Upper lobe of right lung (tissue), 1 donor: ENCODE measurements at regions not wholly inside any gene's neighbourhood (a gene's known extent, or its start where the extent isn't known, plus 50 kb on each side); places are given as distances from the start of the nearest gene placed in this dataset.
"Not testable (repeated sequence)": the region's sequence is repeated elsewhere in the genome, so short reads cannot be mapped to it uniquely, and the experiment has no call there.

Experiments used
- ATAC-seq: fragments of 200-7000 bp; cut with Tn5 transposase; one replicate; pipeline ENCODE4 v1.9.1; 2020; ENCODE audit warnings: mild to moderate bottlenecking, moderate library complexity
- DNase-seq: peaks from one replicate; pipeline ENCODE4 v3.0.0-alpha.2; 2020
- H3K27ac ChIP-seq: fragments of 200-600 bp; one replicate; pipeline ENCODE4 v1.8.0; 2022
- H3K27me3 ChIP-seq: fragments of 200-600 bp; one replicate; pipeline ENCODE4 v1.8.0; 2022; ENCODE audit warnings: mild to moderate bottlenecking
- H3K36me3 ChIP-seq: fragments of 200-600 bp; one replicate; pipeline ENCODE4 v1.8.0; 2022
- H3K4me1 ChIP-seq: fragments of 200-600 bp; one replicate; pipeline ENCODE4 v1.8.0; 2022
- H3K4me3 ChIP-seq: fragments of 200-600 bp; one replicate; pipeline ENCODE4 v1.8.0; 2022; ENCODE audit warnings: mild to moderate bottlenecking
- H3K9me3 ChIP-seq: fragments of 200-600 bp; one replicate; pipeline ENCODE4 v1.8.0; 2022
- CTCF ChIP-seq: fragments of 200-600 bp; IDR thresholded peaks from one replicate; pipeline ENCODE4 v1.8.0; 2022; ENCODE audit warnings: antibody characterized with exemption
- intact Hi-C: fragments of 100-400 bp; cut with DNase I; formaldehyde crosslinking; loops from one replicate; pipeline ENCODE4 v1.11.0; 2022
- donor health status: DM: no; HTN: yes; CAD: no; lungs with severe emphysema.

DNA sequence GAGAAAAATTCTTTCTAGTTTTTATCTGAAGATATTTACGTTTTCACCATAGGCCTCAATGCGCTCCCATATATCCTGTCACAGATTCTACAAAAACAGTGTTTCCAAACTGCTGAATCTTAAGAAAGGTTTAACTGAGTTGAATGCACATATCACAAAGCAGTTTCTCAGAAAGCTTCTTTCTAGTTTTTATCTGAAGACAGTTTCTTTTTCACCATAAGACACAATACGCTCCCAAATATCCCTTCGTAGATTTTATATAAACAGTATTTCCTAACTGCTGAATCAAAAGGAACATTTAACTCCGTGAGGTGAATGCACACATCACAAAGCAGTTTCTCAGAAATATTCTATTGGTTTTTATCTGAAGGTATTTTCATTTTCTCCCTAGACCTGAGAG, 385.5 kb downstream of the ALG10 start:
- ATAC-seq: no peak
- DNase-seq: no peak
- no peaks in the 10 kb centered on the region for H3K4me1 ChIP-seq
- peaks cover 41% of the 10 kb centered on the region for H3K9me3 ChIP-seq
- H3K36me3 ChIP-seq: no peaks in the 10 kb centered on the region
- H3K27ac ChIP-seq: no peak overlapping the region
- H3K27me3 ChIP-seq: no peaks in the 10 kb centered on the region
- no peak for TF ChIP-seq CTCF
- intact Hi-C loops: no loop called here
- no peak overlapping the region for H3K4me3 ChIP-seq

DNA sequence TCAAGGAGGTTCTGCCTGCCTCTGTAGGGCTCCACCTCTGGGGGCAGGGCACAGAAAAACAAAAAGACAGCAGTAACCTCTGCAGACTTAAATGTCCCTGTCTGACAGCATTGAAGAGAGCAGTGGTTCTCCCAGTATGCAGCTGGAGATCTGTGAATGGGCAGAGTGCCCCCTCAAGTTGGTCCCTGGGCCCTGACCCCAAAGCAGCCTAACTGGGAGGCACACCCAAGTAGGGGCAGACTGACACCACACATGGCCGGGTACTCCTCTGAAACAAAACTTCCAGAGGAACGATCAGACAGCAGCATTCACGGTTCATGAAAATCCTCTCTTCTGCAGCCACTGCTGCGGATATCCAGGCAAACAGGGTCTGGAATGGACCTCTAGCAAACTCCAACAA, 409.2 kb downstream of the ALG10 start:
- ATAC-seq, H3K36me3 ChIP-seq, H3K4me1 ChIP-seq, H3K27me3 ChIP-seq, H3K27ac ChIP-seq, intact Hi-C loops, H3K4me3 ChIP-seq: not testable (repeated sequence)
- DNase-seq: peak; percentile 16
- peaks cover 15% of the 10 kb centered on the region for H3K9me3 ChIP-seq
